IMR-90 (cell line): ENCODE measurements at regions not wholly inside any gene's neighbourhood (a gene's known extent, or its start where the extent isn't known, plus 50 kb on each side); places are given as distances from the start of the nearest gene placed in this dataset.

Experiments
- ATAC-seq: fragments of 200-7000 bp; cut with Tn5 transposase; 2 replicates; pipeline ENCODE4 v1.9.1; 2020; ENCODE audit warnings: low read depth, mild to moderate bottlenecking, moderate library complexity
- BruUV-seq: library from RNA; stranded (reverse); fragments of 400-500 nt; replicated peaks from 2 replicates; lab custom pipeline; 2021; lab: Mats Ljungman, UMichigan
- CTCF ChIA-PET: fragments of 300-600 bp; formaldehyde crosslinking; extraction: SDS; loops from one replicate; lab custom pipeline; 2021; ENCODE audit warnings: antibody characterized with exemption; lab: Yijun Ruan, JAX
- POLR2A ChIA-PET: fragments of 300-600 bp; sonication (Branson Sonifier 250); formaldehyde crosslinking; loops from one replicate; lab custom pipeline; 2022; ENCODE audit warnings: antibody characterized with exemption; ENCODE audit not compliant: unreplicated experiment; lab: Charles Lee
- DNase-seq: peaks from one replicate; pipeline ENCODE4 v3.0.0; 2013
- H2AFZ ChIP-seq: replicated peaks from 2 replicates; pipeline ENCODE3; 2013; ENCODE audit warnings: low read length, mild to moderate bottlenecking; ENCODE audit not compliant: poor library complexity
- H2AK5ac ChIP-seq: 2 replicates; pipeline ENCODE4 v1.6.1; 2013; ENCODE audit warnings: low read depth, low read length, inconsistent platforms
- H2AK9ac ChIP-seq: replicated peaks from 2 replicates; pipeline ENCODE3; 2013; ENCODE audit warnings: mild to moderate bottlenecking, low read depth, low read length, moderate library complexity; ENCODE audit not compliant: poor library complexity
- H2BK120ac ChIP-seq: 2 replicates; pipeline ENCODE4 v1.6.1; 2013; ENCODE audit warnings: low read depth, low read length, inconsistent platforms
- H2BK15ac ChIP-seq: 3 replicates; pipeline ENCODE4 v1.6.1; 2013; ENCODE audit warnings: low read depth, low read length, inconsistent platforms
- H2BK20ac ChIP-seq: 2 replicates; pipeline ENCODE4 v1.6.1; 2013; ENCODE audit warnings: low read depth, mild to moderate bottlenecking, inconsistent platforms, low read length, moderate library complexity
- H2BK5ac ChIP-seq: 2 replicates; pipeline ENCODE4 v1.6.1; 2013; ENCODE audit warnings: mild to moderate bottlenecking, low read depth, low read length, inconsistent platforms; ENCODE audit not compliant: poor library complexity, severe bottlenecking
- H3K14ac ChIP-seq: replicated peaks from 2 replicates; pipeline ENCODE4 v1.6.1; 2013; ENCODE audit warnings: low read depth, low read length, inconsistent platforms
- H3K18ac ChIP-seq: 2 replicates; pipeline ENCODE4 v1.6.1; 2013; ENCODE audit warnings: low read depth, low read length, control low read depth
- H3K23ac ChIP-seq: 2 replicates; pipeline ENCODE4 v1.6.1; 2013; ENCODE audit warnings: low read depth, low read length, inconsistent platforms
- H3K27ac ChIP-seq: 2 replicates; pipeline ENCODE4 v1.5.1; 2013; ENCODE audit warnings: mild to moderate bottlenecking, control low read depth, low read length; ENCODE audit not compliant: insufficient read depth
- H3K27me3 ChIP-seq: 2 replicates; pipeline ENCODE4 v1.6.1; 2013; ENCODE audit warnings: low read length; ENCODE audit not compliant: control insufficient read depth, insufficient read depth
- H3K36me3 ChIP-seq: 2 replicates; pipeline ENCODE4 v1.6.1; 2013; ENCODE audit warnings: low read length, mixed read lengths; ENCODE audit not compliant: control insufficient read depth, insufficient read depth
- H3K4ac ChIP-seq: 2 replicates; pipeline ENCODE4 v1.6.1; 2013; ENCODE audit warnings: low read depth, low read length, inconsistent platforms
- H3K4me1 ChIP-seq: 2 replicates; pipeline ENCODE4 v1.6.1; 2013; ENCODE audit warnings: low read length, mixed read lengths; ENCODE audit not compliant: control insufficient read depth, insufficient read depth
- H3K4me2 ChIP-seq: 2 replicates; pipeline ENCODE4 v1.6.1; 2013; ENCODE audit warnings: low read depth, mild to moderate bottlenecking, control low read depth, low read length, moderate library complexity
- H3K4me3 ChIP-seq: 2 replicates; pipeline ENCODE4 v1.5.1; 2013; ENCODE audit warnings: low read depth, mild to moderate bottlenecking, control low read depth, low read length, moderate library complexity; ENCODE audit not compliant: insufficient read depth
- H3K56ac ChIP-seq: 2 replicates; pipeline ENCODE4 v1.6.1; 2013; ENCODE audit warnings: low read length, inconsistent platforms; ENCODE audit not compliant: insufficient read depth; ENCODE audit errors: extremely low read depth
- H3K79me1 ChIP-seq, 2 experiments: 2 replicates each; pipeline ENCODE4 v1.6.1; 2013; ENCODE audit warnings: low read length in 2 of 2, inconsistent platforms in 1 of 2, low read depth in 1 of 2
- H3K9ac ChIP-seq: 2 replicates; pipeline ENCODE4 v1.6.1; 2013; ENCODE audit warnings: low read depth, low read length, control low read depth
- H3K9me1 ChIP-seq: 2 replicates; pipeline ENCODE4 v1.6.1; 2013; ENCODE audit warnings: low read length, inconsistent platforms; ENCODE audit not compliant: insufficient read depth
- H3K9me3 ChIP-seq: 2 replicates; pipeline ENCODE4 v1.6.1; 2013; ENCODE audit warnings: low read length; ENCODE audit not compliant: control insufficient read depth, insufficient read depth
- H4K20me1 ChIP-seq: 2 replicates; pipeline ENCODE4 v1.6.1; 2013; ENCODE audit warnings: low read length, inconsistent platforms; ENCODE audit not compliant: insufficient read depth
- H4K5ac ChIP-seq: 2 replicates; pipeline ENCODE4 v1.6.1; 2013; ENCODE audit warnings: mild to moderate bottlenecking, low read depth, low read length, control low read depth
- H4K8ac ChIP-seq, 2 experiments: 2 replicates each; pipeline ENCODE4 v1.6.1; 2013; ENCODE audit warnings: low read depth in 2 of 2, low read length in 2 of 2, control low read depth in 1 of 2, inconsistent platforms in 1 of 2
- H4K91ac ChIP-seq: 2 replicates; pipeline ENCODE4 v1.6.1; 2013; ENCODE audit warnings: low read depth, low read length, inconsistent platforms; ENCODE audit not compliant: insufficient read depth
- CEBPB ChIP-seq: IDR thresholded peaks from 2 replicates; pipeline ENCODE4 v1.6.1; 2012; ENCODE audit warnings: low read depth, low read length, improper control_type of control experiment
- CHD1 ChIP-seq: IDR thresholded peaks from 2 replicates; pipeline ENCODE4 v1.6.1; 2012; ENCODE audit warnings: low read depth, low read length, improper control_type of control experiment
- CTCF ChIP-seq: conservative IDR thresholded peaks from 2 replicates; pipeline ENCODE4 v1.5.1; 2012; ENCODE audit warnings: mild to moderate bottlenecking, low read depth, low read length, improper control_type of control experiment
- MAFK ChIP-seq: IDR thresholded peaks from 2 replicates; pipeline ENCODE4 v1.6.1; 2012; ENCODE audit warnings: low read depth, low read length, improper control_type of control experiment
- POLR2A ChIP-seq: IDR thresholded peaks from 2 replicates; pipeline ENCODE4 v1.6.1; 2012; ENCODE audit warnings: mild to moderate bottlenecking, low read depth, low read length
- WGBS, 2 experiments: methylation state at CpG; one replicate each; pipeline versions ENCODE4 v1.1.5 to v1.1.7; 2013; ENCODE audit warnings: missing lambda C conversion rate in 2 of 2; ENCODE audit not compliant: insufficient read length in 1 of 2; ENCODE audit errors: extremely low coverage in 2 of 2; 5-methylcytosine and 5-hydroxymethylcytosine counted together
- dilution Hi-C: fragments of 300-500 bp; cut with HindIII; formaldehyde crosslinking; loops from one replicate; pipeline ENCODE4 v1.14.3; 2018; ENCODE audit warnings: low sequenced_read_pairs; ENCODE audit not compliant: unreplicated experiment
- in situ Hi-C: fragments of 300-500 bp; cut with MboI; formaldehyde crosslinking; loops from 3 replicates; pipeline ENCODE4 v1.14.3; 2019; ENCODE audit warnings: low sequenced_read_pairs, inconsistent platforms, mixed read lengths
- intact Hi-C: fragments of 100-400 bp; cut with micrococcal nuclease; formaldehyde crosslinking; loops from 2 replicates; pipeline ENCODE4 v1.10.0; 2022

GRCh38 chr5:36815871-36816270 is 60.7 kb upstream of the NIPBL start:
- in situ Hi-C loops, result no loop called here
- Histone ChIP-seq H2AFZ (no peak overlapping the region), H4K8ac (no peak overlapping the region), H2BK15ac (no peak overlapping the region), H4K91ac (no peak overlapping the region), H3K56ac (no peak overlapping the region), H3K4me1 (no peaks in the 10 kb centered on the region), H2BK20ac (no peak overlapping the region), H3K27ac (no peak overlapping the region), H3K14ac (no peak overlapping the region), H3K79me1 (no peaks in the 10 kb centered on the region), H2AK5ac (no peak overlapping the region), H3K23ac (no peak overlapping the region), H3K4me3 (no peak overlapping the region), H3K9ac (no peak overlapping the region), H2BK5ac (no peak overlapping the region), H3K18ac (no peak overlapping the region), H4K5ac (no peak overlapping the region), H2AK9ac (no peak overlapping the region), H3K9me3 (no peaks in the 10 kb centered on the region), H3K4ac (no peak overlapping the region), H4K20me1 (no peaks in the 10 kb centered on the region), H3K36me3 (no peaks in the 10 kb centered on the region), H3K27me3 (no peaks in the 10 kb centered on the region), H3K9me1 (no peaks in the 10 kb centered on the region), H3K4me2 (no peak overlapping the region), H2BK120ac (no peak overlapping the region)
- no CpG with 5 or more reads among the region's 2 CpGs for WGBS, 2 experiments
- TF ChIP-seq POLR2A (no peak), MAFK (no peak), CTCF (no peak), CEBPB (no peak), CHD1 (no peak)
- ChIA-PET POLR2A (no interaction called here), CTCF (no interaction called here)
- no TSS peak for BruUV-seq
- DNase-seq, result no peak
- intact Hi-C loops, result no loop called here
- dilution Hi-C loops, result no loop called here
- ATAC-seq, result no peak
